GM12878 (cell line): ENCODE measurements at regions not wholly inside any gene's neighbourhood (a gene's known extent, or its start where the extent isn't known, plus 50 kb on each side); places are given as distances from the start of the nearest gene placed in this dataset.

Experiments used
- CTCF ChIP-seq, 3 experiments: IDR thresholded peaks in 2 of 3; conservative IDR thresholded peaks in 1 of 3; 2 replicates each; pipeline ENCODE4 v1.5.1; 2011; ENCODE audit warnings: low read depth in 3 of 3, low read length in 3 of 3, mild to moderate bottlenecking in 3 of 3, control low read depth in 2 of 3, moderate library complexity in 2 of 3, inconsistent platforms in 1 of 3, mixed read lengths in 1 of 3; ENCODE audit not compliant: control insufficient read depth in 2 of 3, insufficient read depth in 1 of 3; ENCODE audit errors: extremely low read depth in 1 of 3
- RCOR1 ChIP-seq: conservative IDR thresholded peaks from 2 replicates; pipeline ENCODE4 v1.6.1; 2012; ENCODE audit warnings: low read depth, low read length, improper control_type of control experiment

GRCh38 chr16:50996166-50996829, 154.8 kb downstream of the SALL1 start:
- TF ChIP-seq CTCF (IDR thresholded peaks at IDR 0.05 in 2 of 3, conservative IDR thresholded peaks at IDR 0.05 in 1 of 3; ENCODE audit: control insufficient read depth in 2 of 3, extremely low read depth in 1 of 3, insufficient read depth in 1 of 3, low read depth in 3 of 3, low read length in 3 of 3) = no peak
- TF ChIP-seq RCOR1 = no peak
